B cell (primary cell): ENCODE measurements at regions not wholly inside any gene's neighbourhood (a gene's known extent, or its start where the extent isn't known, plus 50 kb on each side); places are given as distances from the start of the nearest gene placed in this dataset.

ENCODE experiments used
- ATAC-seq: fragments of 200-7000 bp; cut with Tn5 transposase; one replicate; pipeline ENCODE4 v1.10.0; 2021; ENCODE audit warnings: low read depth, mild to moderate bottlenecking, moderate number of reproducible peaks, moderate library complexity
- CTCF ChIA-PET: fragments of 350-600 bp; sonication (Branson Sonifier 250); formaldehyde crosslinking; loops from one replicate; lab custom pipeline; 2021; ENCODE audit warnings: antibody characterized with exemption, inconsistent platforms; lab: Charles Lee
- POLR2A ChIA-PET: fragments of 350-600 bp; sonication (Branson Sonifier 250); formaldehyde crosslinking; loops from one replicate; lab custom pipeline; 2021; ENCODE audit warnings: antibody characterized with exemption; lab: Charles Lee
- DNase-seq: peaks from one replicate; pipeline ENCODE4 v3.0.0; 2013
- H2AFZ ChIP-seq: 2 replicates; pipeline ENCODE4 v1.6.1; 2012; ENCODE audit warnings: mild to moderate bottlenecking, low read depth, low read length; ENCODE audit not compliant: insufficient read depth, poor library complexity, severe bottlenecking
- H3K27ac ChIP-seq, 2 donors: 1 replicate in 1 of 2; 2 replicates in 1 of 2; pipeline ENCODE4 v1.5.1; 2012 to 2013; ENCODE audit warnings: low read length in 2 of 2, mild to moderate bottlenecking in 2 of 2, moderate library complexity in 1 of 2
- H3K27me3 ChIP-seq, 4 experiments: fragments of 200-600 bp in 1 of 4; sonication (generic) in 1 of 4; replicated peaks in 1 of 4; 1 replicate in 2 of 4; 2 replicates in 2 of 4; pipeline versions ENCODE4 v1.6.1 to v1.7.0; 2013 to 2016; ENCODE audit warnings: low read length in 3 of 4, mild to moderate bottlenecking in 2 of 4, mixed read lengths in 1 of 4, moderate library complexity in 1 of 4; ENCODE audit not compliant: insufficient read depth in 4 of 4, control insufficient read depth in 3 of 4; ENCODE audit errors: control extremely low read depth in 1 of 4
- H3K36me3 ChIP-seq, 2 experiments: replicated peaks in 1 of 2; 1 replicate in 1 of 2; 2 replicates in 1 of 2; pipeline versions ENCODE4 v1.6.1 to v1.7.1; 2013; ENCODE audit warnings: low read length in 1 of 2; ENCODE audit not compliant: insufficient read depth in 2 of 2, control insufficient read depth in 1 of 2; ENCODE audit errors: control extremely low read depth in 1 of 2, extremely low read depth in 1 of 2
- H3K4me1 ChIP-seq, 2 donors: fragments of 200-600 bp in 1 of 2; sonication (generic) in 1 of 2; 1 replicate in 1 of 2; 2 replicates in 1 of 2; pipeline versions ENCODE4 v1.5.1 to v1.6.1; 2013 to 2017; ENCODE audit warnings: low read length in 2 of 2; ENCODE audit not compliant: control insufficient read depth in 2 of 2, insufficient read depth in 2 of 2
- H3K4me2 ChIP-seq: replicated peaks from 2 replicates; pipeline ENCODE3; 2012; ENCODE audit warnings: mild to moderate bottlenecking, low read depth, low read length; ENCODE audit not compliant: poor library complexity, severe bottlenecking
- H3K4me3 ChIP-seq, 5 experiments: fragments of 200-600 bp in 1 of 5; sonication (generic) in 1 of 5; 1 replicate in 3 of 5; 2 replicates in 2 of 5; pipeline versions ENCODE4 v1.5.1 to v1.7.0; 2011 to 2016; ENCODE audit warnings: low read length in 4 of 5, mild to moderate bottlenecking in 4 of 5, low read depth in 2 of 5, control low read depth in 1 of 5, moderate library complexity in 1 of 5; ENCODE audit not compliant: insufficient read depth in 1 of 5; ENCODE audit errors: control extremely low read depth in 1 of 5, extremely low read depth in 1 of 5
- H3K79me2 ChIP-seq: fragments of 200-600 bp; sonication (generic); one replicate; pipeline ENCODE4 v1.6.0; 2016; ENCODE audit warnings: low read length; ENCODE audit not compliant: control insufficient read depth, insufficient read depth
- H3K9ac ChIP-seq: fragments of 200-600 bp; sonication (generic); 2 replicates; pipeline ENCODE4 v1.6.1; 2017; ENCODE audit warnings: mild to moderate bottlenecking, low read length, moderate library complexity
- H3K9me3 ChIP-seq, 3 donors: one replicate each; pipeline versions ENCODE4 v1.6.1 to v1.7.1; 2013; ENCODE audit warnings: low read length in 2 of 3; ENCODE audit not compliant: control insufficient read depth in 2 of 3, insufficient read depth in 1 of 3; ENCODE audit errors: control extremely low read depth in 1 of 3
- H4K20me1 ChIP-seq: 2 replicates; pipeline ENCODE4 v1.6.0; 2012; ENCODE audit warnings: mild to moderate bottlenecking, low read length; ENCODE audit not compliant: insufficient read depth, control insufficient read depth, poor library complexity, severe bottlenecking
- H3K27ac Mint-ChIP-seq: one replicate; pipeline ENCODE4 v1.8.0; 2021; ENCODE audit warnings: mixed read lengths
- H3K27me3 Mint-ChIP-seq: one replicate; pipeline ENCODE4 v1.8.0; 2021; ENCODE audit warnings: mixed read lengths
- H3K4me1 Mint-ChIP-seq: one replicate; pipeline ENCODE4 v1.8.0; 2021; ENCODE audit warnings: mixed read lengths
- H3K4me3 Mint-ChIP-seq: one replicate; pipeline ENCODE4 v1.8.0; 2021; ENCODE audit warnings: mixed read lengths
- H3K9me3 Mint-ChIP-seq: one replicate; pipeline ENCODE4 v1.8.0; 2022; ENCODE audit warnings: mixed read lengths; ENCODE audit not compliant: insufficient read depth
- EZH2 ChIP-seq: IDR thresholded peaks from 2 replicates; pipeline ENCODE4 v1.6.1; 2012; ENCODE audit warnings: borderline replicate concordance, low read depth, mild to moderate bottlenecking, moderate library complexity, low read length; ENCODE audit not compliant: insufficient read depth, poor library complexity, severe bottlenecking
- WGBS: methylation state at CpG from one replicate; pipeline ENCODE4 v1.1.5; 2013; ENCODE audit warnings: missing lambda C conversion rate; ENCODE audit not compliant: insufficient coverage; 5-methylcytosine and 5-hydroxymethylcytosine counted together
- intact Hi-C: fragments of 100-400 bp; cut with micrococcal nuclease; formaldehyde crosslinking; loops from one replicate; pipeline ENCODE4 v1.10.0; 2022
- TF ChIP-seq, protein P1 (sequence below): fragments of 200-600 bp; IDR thresholded peaks from one replicate; pipeline ENCODE4 v1.8.0; 2022; ENCODE audit warnings: antibody characterized with exemption, mild to moderate bottlenecking

DNA sequence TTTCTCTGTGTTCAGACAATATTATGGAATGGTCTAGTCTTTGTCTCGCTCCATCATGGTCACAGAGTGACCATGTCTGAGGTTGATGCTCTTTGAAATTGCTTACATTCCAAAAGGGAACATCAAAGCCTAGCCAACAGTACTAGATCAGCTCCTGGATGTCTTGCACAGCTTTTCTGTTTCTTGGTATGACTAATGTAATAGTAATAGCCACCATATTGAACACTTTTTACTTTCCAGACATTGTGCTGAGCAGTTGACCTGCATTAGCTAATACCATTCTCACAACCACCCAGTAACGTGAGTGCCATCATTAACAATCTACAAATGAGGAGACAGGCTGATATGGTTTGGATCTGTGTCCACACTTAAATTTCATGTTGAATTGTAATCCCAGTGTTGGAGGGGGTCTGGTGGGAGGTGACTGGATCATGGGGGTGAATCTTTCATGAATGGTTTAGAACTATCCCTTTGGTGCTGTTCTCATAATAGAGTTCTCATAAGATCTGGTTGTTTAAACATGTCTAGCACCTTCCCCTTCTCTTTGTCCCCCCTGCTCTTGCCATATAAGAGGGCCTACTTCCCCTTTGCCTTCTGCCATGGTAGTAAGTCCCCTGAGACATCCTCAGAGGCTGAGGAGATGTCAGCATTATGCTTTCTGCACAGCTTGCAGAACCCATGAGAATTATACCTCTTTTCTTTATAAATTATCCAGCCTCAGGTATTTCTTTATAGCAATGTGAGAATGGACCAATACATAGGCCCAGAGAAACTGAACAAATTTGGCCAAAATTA is 577.5 kb upstream of the CLINT1 start:
- ChIA-PET CTCF (interaction anchor here (0.9 to 1.7 kb wide), 2 partner anchors 240 to 670 kb away, joined by 3 to 4 read pairs; no protein-coding TSS in a partner anchor), POLR2A (interaction anchor here (0.7 kb wide), 1 partner anchor 28 kb away, joined by 3 read pairs; no protein-coding TSS in a partner anchor)
- H3K36me3 ChIP-seq, result no peaks in the 10 kb centered on the region
- TF ChIP-seq EZH2, result no peak
- TF ChIP-seq, protein P1, sequence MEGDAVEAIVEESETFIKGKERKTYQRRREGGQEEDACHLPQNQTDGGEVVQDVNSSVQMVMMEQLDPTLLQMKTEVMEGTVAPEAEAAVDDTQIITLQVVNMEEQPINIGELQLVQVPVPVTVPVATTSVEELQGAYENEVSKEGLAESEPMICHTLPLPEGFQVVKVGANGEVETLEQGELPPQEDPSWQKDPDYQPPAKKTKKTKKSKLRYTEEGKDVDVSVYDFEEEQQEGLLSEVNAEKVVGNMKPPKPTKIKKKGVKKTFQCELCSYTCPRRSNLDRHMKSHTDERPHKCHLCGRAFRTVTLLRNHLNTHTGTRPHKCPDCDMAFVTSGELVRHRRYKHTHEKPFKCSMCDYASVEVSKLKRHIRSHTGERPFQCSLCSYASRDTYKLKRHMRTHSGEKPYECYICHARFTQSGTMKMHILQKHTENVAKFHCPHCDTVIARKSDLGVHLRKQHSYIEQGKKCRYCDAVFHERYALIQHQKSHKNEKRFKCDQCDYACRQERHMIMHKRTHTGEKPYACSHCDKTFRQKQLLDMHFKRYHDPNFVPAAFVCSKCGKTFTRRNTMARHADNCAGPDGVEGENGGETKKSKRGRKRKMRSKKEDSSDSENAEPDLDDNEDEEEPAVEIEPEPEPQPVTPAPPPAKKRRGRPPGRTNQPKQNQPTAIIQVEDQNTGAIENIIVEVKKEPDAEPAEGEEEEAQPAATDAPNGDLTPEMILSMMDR, result no peak
- intact Hi-C loops, result loop anchor here (10.0 kb wide), 2 partner anchors 78 to 242 kb away; no protein-coding TSS in a partner anchor
- ATAC-seq (peak; percentile 96), DNase-seq (peak; percentile 74)
- peaks cover 46 to 51% of the 10 kb centered on the region in 2 donors for H3K4me1 ChIP-seq
- no peak overlapping the region for H3K4me3 ChIP-seq
- H3K79me2 ChIP-seq, result no peaks in the 10 kb centered on the region
- H3K4me2 ChIP-seq, result peak overlapping the region; percentile 59
- peak overlapping the region; percentile 67 for H3K27ac Mint-ChIP-seq
- no peaks in the 10 kb centered on the region for H4K20me1 ChIP-seq
- no peak overlapping the region for H2AFZ ChIP-seq
- H3K9ac ChIP-seq, result peak overlapping the region; percentile 5
- H3K4me3 Mint-ChIP-seq, result peak overlapping the region; percentile 61
- peak overlapping the region in 1 of 2 donors; percentile 69 for H3K27ac ChIP-seq
- no peaks in the 10 kb centered on the region for H3K27me3 ChIP-seq
- WGBS, result no CpG with 5 or more reads among the region's 2 CpGs
- H3K27me3 Mint-ChIP-seq, result no peaks in the 10 kb centered on the region
- peaks cover 76% of the 10 kb centered on the region for H3K4me1 Mint-ChIP-seq
- no peaks in the 10 kb centered on the region for H3K9me3 ChIP-seq
- H3K9me3 Mint-ChIP-seq, result peaks cover 2% of the 10 kb centered on the region
